ENCODE measurements at regions not wholly inside any gene's neighbourhood (a gene's known extent, or its start where the extent isn't known, plus 50 kb on each side); places are given as distances from the start of the nearest gene placed in this dataset.
"Not testable (repeated sequence)": the region's sequence is repeated elsewhere in the genome, so short reads cannot be mapped to it uniquely, and the experiment has no call there.

- DNase-seq (ENCODE audit: low spot score); H3K27ac Mint-ChIP-seq; intact Hi-C loops (cut with micrococcal nuclease); H3K27me3 Mint-ChIP-seq (ENCODE audit: insufficient read depth); H3K4me1 Mint-ChIP-seq (ENCODE audit: low read depth); H3K36me3 Mint-ChIP-seq (ENCODE audit: low read depth); H3K4me3 Mint-ChIP-seq: not testable (repeated sequence)
- peaks cover 16% of the 10 kb centered on the region for H3K9me3 Mint-ChIP-seq
These were observed 452.8 kb upstream of the MGAT4C start for GRCh38 chr12:86709017-86709416.

DNA sequence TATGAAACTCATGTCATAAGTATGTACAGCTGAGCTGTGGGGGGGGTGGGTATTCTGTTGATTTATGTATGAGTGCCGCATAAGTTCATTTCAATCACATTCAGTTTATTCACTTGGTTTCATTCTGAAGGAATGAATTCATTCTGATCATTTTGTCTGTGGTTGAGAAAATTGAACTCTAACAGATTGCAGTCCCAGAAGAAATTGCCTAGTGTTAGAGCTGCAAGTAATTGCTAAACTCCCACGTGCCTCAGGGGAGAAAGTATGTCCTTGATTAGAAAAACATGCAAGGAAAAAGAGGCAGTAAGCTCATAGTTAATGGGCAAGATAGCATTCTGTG is 442.4 kb upstream of the MGAT4C start:
- intact Hi-C loops (cut with micrococcal nuclease): no loop called here
- no peak for DNase-seq (ENCODE audit: low spot score)
- no peaks in the 10 kb centered on the region for H3K27me3 Mint-ChIP-seq (ENCODE audit: insufficient read depth)
- H3K36me3 Mint-ChIP-seq (ENCODE audit: low read depth): no peaks in the 10 kb centered on the region
- no peak overlapping the region for H3K4me3 Mint-ChIP-seq
- no peaks in the 10 kb centered on the region for H3K9me3 Mint-ChIP-seq
- H3K27ac Mint-ChIP-seq: no peak overlapping the region
- no peaks in the 10 kb centered on the region for H3K4me1 Mint-ChIP-seq (ENCODE audit: low read depth)

GRCh38 chr12:86697916-86698640 is 441.9 kb upstream of the MGAT4C start:
- Mint-ChIP-seq H3K27ac (no peak overlapping the region), H3K4me3 (no peak overlapping the region), H3K36me3 (ENCODE audit: low read depth) (no peaks in the 10 kb centered on the region), H3K4me1 (ENCODE audit: low read depth) (no peaks in the 10 kb centered on the region), H3K9me3 (no peaks in the 10 kb centered on the region), H3K27me3 (ENCODE audit: insufficient read depth) (no peaks in the 10 kb centered on the region)
- intact Hi-C loops (cut with micrococcal nuclease): no loop called here
- no peak for DNase-seq (ENCODE audit: low spot score)

DNA sequence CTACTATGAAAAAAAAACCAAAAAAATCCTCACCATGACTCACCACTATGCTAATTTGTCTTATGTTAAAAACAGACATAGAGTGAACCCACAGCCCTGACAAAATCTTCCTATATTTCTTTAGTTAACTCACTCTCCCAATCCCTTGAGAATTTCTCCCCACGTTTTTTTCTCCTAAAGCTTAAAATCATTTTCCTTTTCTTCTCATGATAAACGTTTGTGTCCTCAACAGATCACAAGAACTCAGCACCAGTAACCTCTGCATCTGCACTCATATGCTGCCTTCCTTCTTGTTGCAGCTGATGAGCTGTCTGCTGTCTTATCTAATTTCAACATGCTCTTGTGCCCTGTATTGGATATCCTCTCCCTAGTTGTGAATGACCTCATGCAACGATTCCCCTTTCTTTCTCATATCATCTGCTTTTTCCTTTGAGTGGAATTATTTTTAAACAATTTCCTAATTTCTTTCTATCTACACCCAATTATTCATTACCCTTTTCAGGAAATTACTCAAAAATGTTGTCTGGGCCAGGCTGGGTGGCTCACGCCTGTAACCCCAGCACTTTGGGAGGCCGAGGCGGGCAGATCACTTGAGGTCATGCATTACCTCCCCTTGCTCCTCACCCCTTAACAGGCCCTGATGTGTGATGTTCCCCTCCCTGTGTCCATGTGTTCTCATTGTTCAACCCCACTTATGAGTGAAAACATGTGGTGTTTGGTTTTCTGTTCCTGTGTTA is 427.5 kb upstream of the MGAT4C start:
- no peaks in the 10 kb centered on the region for H3K36me3 Mint-ChIP-seq (ENCODE audit: low read depth)
- no peaks in the 10 kb centered on the region for H3K27me3 Mint-ChIP-seq (ENCODE audit: insufficient read depth)
- intact Hi-C loops (cut with micrococcal nuclease): no loop called here
- no peak for DNase-seq (ENCODE audit: low spot score)
- H3K4me3 Mint-ChIP-seq: no peak overlapping the region
- H3K27ac Mint-ChIP-seq: no peak overlapping the region
- H3K4me1 Mint-ChIP-seq (ENCODE audit: low read depth): no peaks in the 10 kb centered on the region
- H3K9me3 Mint-ChIP-seq: peaks cover 14% of the 10 kb centered on the region

GRCh38 chr12:86681060-86681459 is 424.9 kb upstream of the MGAT4C start:
- H3K4me3 Mint-ChIP-seq: no peak overlapping the region
- H3K36me3 Mint-ChIP-seq (ENCODE audit: low read depth): no peaks in the 10 kb centered on the region
- DNase-seq (ENCODE audit: low spot score): no peak

GRCh38 chr12:86675197-86675596 is 419.0 kb upstream of the MGAT4C start:
- H3K36me3 Mint-ChIP-seq (ENCODE audit: low read depth): no peaks in the 10 kb centered on the region
- H3K4me3 Mint-ChIP-seq: no peak overlapping the region
- no peak for DNase-seq (ENCODE audit: low spot score)
- peaks cover 4% of the 10 kb centered on the region for H3K9me3 Mint-ChIP-seq
- no peak overlapping the region for H3K27ac Mint-ChIP-seq
- intact Hi-C loops (cut with micrococcal nuclease): no loop called here
- no peaks in the 10 kb centered on the region for H3K4me1 Mint-ChIP-seq (ENCODE audit: low read depth)
- no peaks in the 10 kb centered on the region for H3K27me3 Mint-ChIP-seq (ENCODE audit: insufficient read depth)

More at GRCh38 chr12:86681060-86681459, 424.9 kb upstream of the MGAT4C start:
- no peaks in the 10 kb centered on the region for H3K4me1 Mint-ChIP-seq (ENCODE audit: low read depth)
- H3K27me3 Mint-ChIP-seq (ENCODE audit: insufficient read depth): no peaks in the 10 kb centered on the region
- intact Hi-C loops (cut with micrococcal nuclease): no loop called here
- peaks cover 4% of the 10 kb centered on the region for H3K9me3 Mint-ChIP-seq
- H3K27ac Mint-ChIP-seq: no peak overlapping the region

DNA sequence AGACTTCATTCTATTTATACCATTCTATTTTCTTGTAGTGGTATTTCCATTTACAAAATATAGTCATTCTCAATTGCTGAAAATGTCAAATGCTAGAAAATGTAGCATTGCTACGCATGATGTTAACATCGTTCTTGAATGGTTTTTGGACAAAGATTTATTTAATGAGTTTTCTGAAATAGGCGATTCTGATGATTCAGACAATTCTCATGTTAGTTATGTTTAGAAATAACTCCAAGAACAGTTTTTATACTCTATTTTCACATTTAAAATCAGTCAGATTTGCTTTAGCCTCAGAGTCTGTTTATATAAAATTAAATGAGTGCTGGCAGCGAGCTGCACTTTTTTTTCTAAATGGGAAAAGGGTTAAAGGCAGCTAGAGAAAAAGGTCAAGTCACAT is 414.8 kb upstream of the MGAT4C start:
- intact Hi-C loops (cut with micrococcal nuclease): no loop called here
- no peaks in the 10 kb centered on the region for H3K4me1 Mint-ChIP-seq (ENCODE audit: low read depth)
- DNase-seq (ENCODE audit: low spot score): no peak
- H3K4me3 Mint-ChIP-seq: no peak overlapping the region
- H3K36me3 Mint-ChIP-seq (ENCODE audit: low read depth): no peaks in the 10 kb centered on the region
- H3K27ac Mint-ChIP-seq: no peak overlapping the region
- no peaks in the 10 kb centered on the region for H3K27me3 Mint-ChIP-seq (ENCODE audit: insufficient read depth)
- peaks cover 3% of the 10 kb centered on the region for H3K9me3 Mint-ChIP-seq

DNA sequence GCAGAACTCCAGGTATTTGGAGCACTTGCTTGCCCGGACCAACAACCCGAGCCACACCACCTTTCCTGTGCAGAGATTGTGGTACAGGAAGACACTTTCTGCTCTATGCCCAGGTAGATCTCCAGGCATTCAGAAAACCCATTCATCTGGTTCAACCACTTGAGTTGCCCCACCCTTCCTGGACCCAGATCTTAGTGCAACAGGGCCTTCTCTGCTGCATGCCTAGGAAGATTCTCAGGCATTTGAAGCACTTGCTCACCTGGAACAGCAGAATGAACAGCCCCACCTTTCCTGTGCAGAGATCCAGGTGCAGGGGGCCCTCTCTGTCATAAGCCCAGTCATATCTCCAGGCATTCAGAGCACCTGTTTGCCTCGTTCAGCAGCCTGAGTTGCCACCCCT is 412.8 kb upstream of the MGAT4C start:
- no peak for DNase-seq (ENCODE audit: low spot score)
- Mint-ChIP-seq H3K36me3 (ENCODE audit: low read depth) (no peaks in the 10 kb centered on the region), H3K9me3 (peaks cover 6% of the 10 kb centered on the region), H3K4me3 (no peak overlapping the region), H3K27me3 (ENCODE audit: insufficient read depth) (no peaks in the 10 kb centered on the region), H3K4me1 (ENCODE audit: low read depth) (no peaks in the 10 kb centered on the region), H3K27ac (no peak overlapping the region)
- intact Hi-C loops (cut with micrococcal nuclease): no loop called here

DNA sequence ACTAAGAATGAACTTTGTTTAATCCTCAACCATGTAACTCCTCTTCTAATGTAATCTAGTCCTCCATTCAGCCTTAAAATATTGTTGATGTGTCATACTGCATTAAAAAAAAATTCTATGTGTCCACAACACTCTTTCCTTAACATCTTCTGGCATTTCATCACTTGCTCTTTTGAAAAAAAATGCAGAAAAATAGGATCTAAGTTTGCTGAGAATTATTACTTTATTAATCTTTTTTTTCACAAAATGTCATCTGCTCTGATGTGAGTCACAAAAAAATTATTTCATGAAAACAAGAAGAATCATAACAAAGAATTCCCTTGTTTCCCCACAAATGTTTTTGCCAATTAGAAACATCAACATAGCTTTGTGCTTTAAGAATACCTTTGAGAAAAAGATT is 410.1 kb upstream of the MGAT4C start:
- no peak overlapping the region for H3K4me3 Mint-ChIP-seq
- intact Hi-C loops (cut with micrococcal nuclease): no loop called here
- no peaks in the 10 kb centered on the region for H3K27me3 Mint-ChIP-seq (ENCODE audit: insufficient read depth)
- no peak for DNase-seq (ENCODE audit: low spot score)
- no peaks in the 10 kb centered on the region for H3K4me1 Mint-ChIP-seq (ENCODE audit: low read depth)
- H3K36me3 Mint-ChIP-seq (ENCODE audit: low read depth): no peaks in the 10 kb centered on the region
- no peak overlapping the region for H3K27ac Mint-ChIP-seq
- peaks cover 6% of the 10 kb centered on the region for H3K9me3 Mint-ChIP-seq

GRCh38 chr12:86663716-86664115 is 407.5 kb upstream of the MGAT4C start:
- no peaks in the 10 kb centered on the region for H3K27me3 Mint-ChIP-seq (ENCODE audit: insufficient read depth)
- peaks cover 6% of the 10 kb centered on the region for H3K9me3 Mint-ChIP-seq
- no peaks in the 10 kb centered on the region for H3K4me1 Mint-ChIP-seq (ENCODE audit: low read depth)
- intact Hi-C loops (cut with micrococcal nuclease): no loop called here
- H3K4me3 Mint-ChIP-seq: no peak overlapping the region
- no peak overlapping the region for H3K27ac Mint-ChIP-seq
- no peak for DNase-seq (ENCODE audit: low spot score)
- H3K36me3 Mint-ChIP-seq (ENCODE audit: low read depth): no peaks in the 10 kb centered on the region

DNA sequence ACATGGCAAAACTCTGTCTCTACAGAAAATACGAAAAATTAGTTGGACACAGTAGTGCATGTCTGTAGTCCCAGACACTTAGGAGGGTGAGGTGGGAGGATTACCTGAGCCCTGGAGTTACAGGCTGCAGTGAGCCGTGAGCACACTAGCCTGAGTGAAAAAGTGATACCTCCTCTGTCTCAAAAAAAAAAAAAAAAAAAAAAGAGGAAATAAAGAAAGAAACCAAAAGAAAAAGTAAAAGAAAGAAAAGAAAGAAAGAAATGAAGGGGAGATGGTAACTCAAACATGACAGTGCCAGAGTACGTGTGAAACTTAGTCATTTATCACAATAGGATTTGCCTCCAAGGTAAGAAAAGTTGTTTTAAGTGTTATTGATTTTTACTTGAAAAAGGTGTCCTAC is 407.0 kb upstream of the MGAT4C start:
- Mint-ChIP-seq H3K4me3 (no peak overlapping the region), H3K27ac (no peak overlapping the region), H3K9me3 (peaks cover 5% of the 10 kb centered on the region), H3K36me3 (ENCODE audit: low read depth) (no peaks in the 10 kb centered on the region), H3K27me3 (ENCODE audit: insufficient read depth) (no peaks in the 10 kb centered on the region), H3K4me1 (ENCODE audit: low read depth) (no peaks in the 10 kb centered on the region)
- intact Hi-C loops (cut with micrococcal nuclease): no loop called here
- no peak for DNase-seq (ENCODE audit: low spot score)

DNA sequence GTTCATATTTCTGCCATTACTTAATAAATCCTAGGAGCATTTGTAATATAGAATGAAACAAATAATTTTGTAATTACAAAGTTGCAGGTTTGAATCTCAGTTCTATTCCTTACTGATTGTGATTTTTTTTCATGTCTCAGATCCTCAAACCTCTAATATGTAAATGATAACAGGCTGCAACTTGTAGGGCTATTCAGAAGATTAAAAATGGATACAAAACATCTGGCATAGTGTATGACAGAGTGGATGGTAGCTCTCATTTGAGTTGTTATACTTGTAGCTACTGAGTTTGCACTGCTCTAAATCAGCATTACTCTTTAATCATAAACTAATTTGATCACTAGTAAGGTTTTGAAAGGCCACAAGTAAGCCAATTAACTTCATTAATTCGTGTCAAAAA is 406.3 kb upstream of the MGAT4C start:
- H3K27me3 Mint-ChIP-seq (ENCODE audit: insufficient read depth): no peaks in the 10 kb centered on the region
- H3K4me3 Mint-ChIP-seq: no peak overlapping the region
- peaks cover 3% of the 10 kb centered on the region for H3K9me3 Mint-ChIP-seq
- no peak for DNase-seq (ENCODE audit: low spot score)
- no peaks in the 10 kb centered on the region for H3K36me3 Mint-ChIP-seq (ENCODE audit: low read depth)
- intact Hi-C loops (cut with micrococcal nuclease): no loop called here
- no peaks in the 10 kb centered on the region for H3K4me1 Mint-ChIP-seq (ENCODE audit: low read depth)
- H3K27ac Mint-ChIP-seq: no peak overlapping the region

DNA sequence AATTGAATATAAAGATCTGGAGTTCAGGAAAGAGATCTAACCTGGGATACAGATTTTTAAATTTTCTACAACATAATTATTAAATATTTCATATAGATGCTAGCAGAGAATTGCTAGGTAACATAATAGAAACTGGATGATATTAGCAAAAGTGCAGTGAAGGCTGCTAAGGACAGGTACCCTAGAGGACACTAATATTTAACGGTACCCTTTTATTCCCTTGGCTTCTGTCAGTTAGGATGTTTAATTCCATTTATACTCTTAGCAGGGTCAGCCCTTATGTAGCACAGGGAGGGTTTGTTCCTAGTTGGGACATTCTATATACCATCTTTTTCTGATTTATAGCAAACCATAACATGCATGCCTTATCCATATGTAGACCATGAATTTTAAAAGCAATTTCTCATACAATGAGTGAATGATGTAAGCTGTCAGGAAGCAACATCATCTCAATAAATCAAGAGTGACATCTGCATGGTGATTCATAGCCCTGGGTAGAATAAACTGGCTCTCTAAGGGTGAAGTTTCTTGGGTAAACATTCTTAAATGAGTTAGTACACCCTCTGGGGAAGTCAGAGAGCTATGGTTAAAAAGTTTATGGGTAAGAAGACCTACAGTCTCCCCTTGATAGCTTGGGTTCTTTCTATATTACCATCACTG is 404.4 kb upstream of the MGAT4C start:
- no peaks in the 10 kb centered on the region for H3K27me3 Mint-ChIP-seq (ENCODE audit: insufficient read depth)
- no peaks in the 10 kb centered on the region for H3K36me3 Mint-ChIP-seq (ENCODE audit: low read depth)
- no peak overlapping the region for H3K27ac Mint-ChIP-seq
- intact Hi-C loops (cut with micrococcal nuclease): no loop called here
- no peaks in the 10 kb centered on the region for H3K4me1 Mint-ChIP-seq (ENCODE audit: low read depth)
- H3K4me3 Mint-ChIP-seq: no peak overlapping the region
- peaks cover 3% of the 10 kb centered on the region for H3K9me3 Mint-ChIP-seq
- DNase-seq (ENCODE audit: low spot score): no peak

Measured in activated T-helper 1 cell treated with anti-CD3 and anti-CD28 coated beads, Interleukin-12 subunit alpha, Interleukin-12 subunit beta, Interleukin-2, Interleukin-4 antibody, amounts not matched to agents 30 ng/mL and 10 ng/mL and 1 ng/mL, durations not matched to agents 14 hours and 24 hours and 36 hours (primary cell).